Activated CD4-positive, alpha-beta T cell treated with anti-CD3 and anti-CD28 coated beads, Interleukin-2, amount 10 ng/mL, durations not matched to agents 7 days and 5 days (primary cell): ENCODE measurements at regions not wholly inside any gene's neighbourhood (a gene's known extent, or its start where the extent isn't known, plus 50 kb on each side); places are given as distances from the start of the nearest gene placed in this dataset.

ENCODE experiments used
- CTCF ChIA-PET: fragments of 350-600 bp; sonication (Branson Sonifier 250); formaldehyde crosslinking; loops from one replicate; lab custom pipeline; 2021; ENCODE audit warnings: antibody characterized with exemption; lab: Charles Lee
- POLR2A ChIA-PET: fragments of 350-600 bp; sonication (Branson Sonifier 250); formaldehyde crosslinking; loops from one replicate; lab custom pipeline; 2021; ENCODE audit warnings: antibody characterized with exemption; lab: Charles Lee
- DNase-seq: peaks from one replicate; pipeline ENCODE4 v3.0.0-alpha.2; 2020
- H3K27ac Mint-ChIP-seq: one replicate; pipeline ENCODE4 v1.8.0; 2021; ENCODE audit warnings: mild to moderate bottlenecking, moderate library complexity, mixed read lengths
- H3K27me3 Mint-ChIP-seq: one replicate; pipeline ENCODE4 v1.8.0; 2021; ENCODE audit warnings: mixed read lengths
- H3K36me3 Mint-ChIP-seq: one replicate; pipeline ENCODE4 v1.8.0; 2021; ENCODE audit warnings: low read depth, mixed read lengths
- H3K4me1 Mint-ChIP-seq: one replicate; pipeline ENCODE4 v1.8.0; 2021; ENCODE audit warnings: mixed read lengths
- H3K4me3 Mint-ChIP-seq: one replicate; pipeline ENCODE4 v1.8.0; 2021; ENCODE audit warnings: mild to moderate bottlenecking, moderate library complexity, mixed read lengths
- H3K9me3 Mint-ChIP-seq: one replicate; pipeline ENCODE4 v1.8.0; 2021; ENCODE audit warnings: mixed read lengths

DNA sequence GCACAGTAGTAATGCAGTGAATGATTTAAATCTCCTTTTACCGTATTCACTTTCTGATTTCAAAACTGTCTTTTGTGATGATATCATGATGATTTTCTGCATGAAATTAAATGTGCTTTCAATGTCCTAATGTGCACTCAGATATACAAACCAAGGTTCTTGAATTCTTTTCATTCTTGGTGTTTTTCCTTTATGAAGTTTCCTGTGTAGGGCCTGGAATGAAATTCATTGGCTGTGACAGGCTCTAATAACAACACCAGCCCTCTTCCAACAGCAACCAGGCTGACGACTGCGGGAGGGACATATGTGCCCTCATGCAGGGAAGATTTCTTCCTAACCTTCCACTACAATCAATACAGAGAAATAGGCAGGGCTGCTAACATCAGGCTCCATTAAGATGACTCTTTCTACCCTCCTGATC, 1052.0 kb downstream of the DIAPH3 start:
- no peaks in the 10 kb centered on the region for H3K36me3 Mint-ChIP-seq
- no peaks in the 10 kb centered on the region for H3K27me3 Mint-ChIP-seq
- CTCF ChIA-PET: no interaction called here
- H3K27ac Mint-ChIP-seq: no peak overlapping the region
- no peak overlapping the region for H3K4me3 Mint-ChIP-seq
- peaks cover 3% of the 10 kb centered on the region for H3K9me3 Mint-ChIP-seq
- no peak for DNase-seq
- POLR2A ChIA-PET: no interaction called here
- no peaks in the 10 kb centered on the region for H3K4me1 Mint-ChIP-seq

DNA sequence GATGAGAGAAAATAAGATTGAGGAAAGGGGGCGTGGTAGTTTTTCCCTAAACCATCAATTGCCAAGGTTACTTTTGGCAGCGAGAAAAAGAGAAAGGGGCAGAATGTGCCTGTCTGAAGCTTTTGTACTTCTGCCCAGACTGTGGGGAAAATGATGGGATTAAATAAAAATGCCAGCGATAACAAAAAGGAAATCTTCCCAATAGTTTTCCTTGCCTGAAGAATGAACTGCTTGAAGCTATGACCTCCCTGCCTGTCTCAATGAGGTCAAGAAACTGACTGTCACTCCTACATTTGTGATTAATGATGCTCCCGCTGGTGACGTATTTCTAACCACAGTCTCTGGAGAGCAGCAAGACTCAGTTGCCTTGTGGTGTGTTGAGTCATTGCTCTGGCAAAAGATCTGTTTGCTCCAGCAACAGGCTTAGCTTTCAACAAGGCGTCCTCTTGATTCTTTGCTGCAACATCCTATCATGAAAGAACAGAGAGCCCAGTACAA, 1051.5 kb downstream of the DIAPH3 start:
- H3K4me1 Mint-ChIP-seq: no peaks in the 10 kb centered on the region
- no peaks in the 10 kb centered on the region for H3K36me3 Mint-ChIP-seq
- no peaks in the 10 kb centered on the region for H3K9me3 Mint-ChIP-seq
- H3K4me3 Mint-ChIP-seq: no peak overlapping the region
- no peak overlapping the region for H3K27ac Mint-ChIP-seq
- ChIA-PET CTCF (no interaction called here), POLR2A (no interaction called here)
- no peak for DNase-seq
- H3K27me3 Mint-ChIP-seq: no peaks in the 10 kb centered on the region

DNA sequence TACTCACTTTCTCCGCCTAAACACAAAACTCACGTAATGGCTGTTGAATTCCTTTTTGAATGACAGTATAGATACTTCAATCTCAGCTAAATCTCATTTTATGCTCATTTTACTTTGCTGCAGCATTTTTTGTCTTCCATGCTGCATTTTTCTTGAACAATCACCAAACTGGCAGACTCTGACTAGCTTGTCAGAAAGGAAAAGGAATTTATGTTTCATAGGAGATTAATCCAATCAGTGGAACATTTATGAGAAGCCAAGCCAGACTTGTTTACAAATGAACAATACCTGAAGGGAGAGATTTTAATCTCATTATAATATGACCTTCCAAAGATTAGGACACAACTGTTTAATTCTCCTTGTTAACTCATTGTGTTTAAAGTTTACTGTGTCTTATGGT, 1044.3 kb downstream of the DIAPH3 start:
- Mint-ChIP-seq H3K27ac (no peak overlapping the region), H3K27me3 (no peaks in the 10 kb centered on the region), H3K4me1 (no peaks in the 10 kb centered on the region), H3K4me3 (no peak overlapping the region), H3K9me3 (no peaks in the 10 kb centered on the region), H3K36me3 (no peaks in the 10 kb centered on the region)
- ChIA-PET CTCF (no interaction called here), POLR2A (no interaction called here)
- no peak for DNase-seq

DNA sequence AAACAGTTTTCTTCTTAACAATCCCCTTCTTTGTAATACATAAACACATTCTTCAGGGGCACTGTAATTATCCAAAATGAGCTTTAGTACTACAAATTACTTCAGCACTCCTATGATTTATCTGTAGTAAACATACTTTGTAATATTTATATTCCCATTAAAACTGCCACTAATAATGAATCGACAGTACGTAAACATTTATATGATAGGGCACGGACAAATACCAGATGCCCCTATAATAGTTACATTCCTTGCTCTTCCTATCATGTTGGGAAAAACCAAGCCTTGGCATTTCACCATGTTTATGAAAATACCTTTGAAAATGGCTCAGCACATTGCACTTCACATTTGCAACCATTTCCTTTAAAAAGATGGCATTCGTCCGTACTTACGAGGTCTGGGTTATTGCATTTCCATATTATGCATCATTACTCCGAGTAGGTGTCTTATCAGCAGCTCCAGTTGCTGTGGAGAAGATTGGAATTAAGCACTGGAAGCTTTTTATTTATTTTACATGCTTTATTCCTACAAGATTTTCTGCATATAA, 1043.4 kb downstream of the DIAPH3 start:
- ChIA-PET CTCF (no interaction called here), POLR2A (no interaction called here)
- Mint-ChIP-seq H3K4me3 (no peak overlapping the region), H3K36me3 (no peaks in the 10 kb centered on the region), H3K27ac (no peak overlapping the region), H3K27me3 (no peaks in the 10 kb centered on the region), H3K9me3 (no peaks in the 10 kb centered on the region), H3K4me1 (no peaks in the 10 kb centered on the region)
- DNase-seq: no peak

DNA sequence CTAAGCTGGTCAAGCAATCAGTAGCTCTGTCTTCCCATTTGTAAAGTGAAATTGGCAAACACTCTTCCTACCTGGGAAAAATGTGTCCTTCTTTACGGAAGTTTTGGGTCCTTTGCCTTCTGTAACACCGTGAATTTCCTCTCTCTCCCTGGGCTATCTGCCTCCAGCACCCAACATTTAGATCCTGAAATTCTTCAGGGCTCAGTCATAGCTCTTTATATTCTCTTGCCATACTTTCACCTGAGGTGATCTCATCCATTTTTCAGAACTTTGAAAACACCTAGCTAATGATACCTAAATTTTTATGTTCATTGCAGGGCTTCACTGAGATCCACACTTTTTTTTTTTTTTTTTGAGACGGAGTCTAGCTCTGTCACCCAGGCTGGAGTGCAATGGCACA, 1042.2 kb downstream of the DIAPH3 start:
- Mint-ChIP-seq H3K9me3 (no peaks in the 10 kb centered on the region), H3K4me3 (no peak overlapping the region), H3K27me3 (no peaks in the 10 kb centered on the region), H3K36me3 (no peaks in the 10 kb centered on the region), H3K27ac (no peak overlapping the region), H3K4me1 (no peaks in the 10 kb centered on the region)
- DNase-seq: no peak
- ChIA-PET CTCF (no interaction called here), POLR2A (interaction anchor here (0.6 kb wide), 1 partner anchor 70 kb away, joined by 4 read pairs; no protein-coding TSS in a partner anchor)

DNA sequence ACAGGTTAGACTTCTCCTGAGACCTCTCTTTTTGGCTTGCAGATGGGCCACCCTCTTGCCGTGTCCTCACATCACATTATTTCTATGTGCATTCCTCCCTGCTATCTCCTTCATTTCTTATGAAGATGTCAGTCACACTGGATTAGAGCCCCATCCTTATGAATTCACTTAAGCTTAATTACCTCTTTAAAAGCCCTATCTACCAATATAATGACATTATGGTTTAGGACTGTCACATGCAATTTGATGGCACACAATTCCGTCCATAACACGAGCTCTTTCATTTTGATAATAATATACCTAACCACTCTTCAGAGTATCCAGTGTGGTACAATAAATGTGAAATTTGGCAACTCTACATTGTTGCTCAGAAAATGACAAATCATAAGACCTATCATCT, 1037.3 kb downstream of the DIAPH3 start:
- Mint-ChIP-seq H3K27me3 (no peaks in the 10 kb centered on the region), H3K27ac (no peak overlapping the region), H3K4me3 (no peak overlapping the region), H3K4me1 (no peaks in the 10 kb centered on the region), H3K9me3 (no peaks in the 10 kb centered on the region), H3K36me3 (no peaks in the 10 kb centered on the region)
- ChIA-PET POLR2A (no interaction called here), CTCF (no interaction called here)
- no peak for DNase-seq

DNA sequence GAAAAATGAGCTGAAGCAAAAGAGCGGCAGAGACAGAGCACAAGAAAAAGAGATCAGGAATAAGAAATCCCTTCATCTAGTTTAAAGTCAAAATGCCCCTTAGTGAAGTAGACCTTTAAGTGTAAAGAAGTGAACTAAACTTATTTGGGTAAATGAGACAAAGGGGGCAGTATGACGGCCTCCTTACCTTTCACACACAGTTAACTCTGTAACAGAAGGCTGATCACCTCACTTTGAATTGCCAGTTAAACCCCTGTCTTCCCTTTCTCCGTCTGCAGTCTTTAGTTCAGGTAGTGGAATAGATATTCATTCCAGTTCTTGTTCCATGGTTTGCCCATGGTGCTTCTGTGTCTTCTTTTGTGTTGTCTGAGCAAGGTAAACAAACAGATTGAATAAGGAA, 1029.8 kb downstream of the DIAPH3 start:
- Mint-ChIP-seq H3K4me3 (no peak overlapping the region), H3K9me3 (no peaks in the 10 kb centered on the region), H3K4me1 (no peaks in the 10 kb centered on the region), H3K27me3 (no peaks in the 10 kb centered on the region), H3K27ac (no peak overlapping the region), H3K36me3 (no peaks in the 10 kb centered on the region)
- CTCF ChIA-PET: no interaction called here
- no peak for DNase-seq
- POLR2A ChIA-PET: no interaction called here

DNA sequence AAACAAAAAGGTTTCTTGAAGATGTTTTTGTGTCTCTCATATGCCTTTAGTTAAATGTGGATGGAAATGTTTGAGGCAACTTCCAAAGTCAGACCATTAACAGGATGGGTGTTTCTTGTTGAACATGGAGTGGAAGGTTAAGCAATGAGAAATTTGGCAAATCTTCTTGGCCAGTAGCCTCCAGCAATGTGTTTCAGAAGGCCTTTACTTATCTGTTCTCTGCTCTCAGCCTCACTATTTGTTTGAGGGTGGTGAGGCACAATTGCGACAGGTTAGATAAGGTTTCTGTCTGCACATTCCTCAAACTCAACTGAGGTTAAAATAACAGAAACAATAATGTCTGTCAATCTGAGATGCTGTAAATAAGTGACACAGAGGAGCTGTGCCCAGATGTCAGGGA, 1019.0 kb downstream of the DIAPH3 start:
- ChIA-PET POLR2A (no interaction called here), CTCF (no interaction called here)
- Mint-ChIP-seq H3K36me3 (no peaks in the 10 kb centered on the region), H3K4me1 (no peaks in the 10 kb centered on the region), H3K4me3 (no peak overlapping the region), H3K9me3 (no peaks in the 10 kb centered on the region), H3K27me3 (no peaks in the 10 kb centered on the region), H3K27ac (no peak overlapping the region)
- DNase-seq: no peak

DNA sequence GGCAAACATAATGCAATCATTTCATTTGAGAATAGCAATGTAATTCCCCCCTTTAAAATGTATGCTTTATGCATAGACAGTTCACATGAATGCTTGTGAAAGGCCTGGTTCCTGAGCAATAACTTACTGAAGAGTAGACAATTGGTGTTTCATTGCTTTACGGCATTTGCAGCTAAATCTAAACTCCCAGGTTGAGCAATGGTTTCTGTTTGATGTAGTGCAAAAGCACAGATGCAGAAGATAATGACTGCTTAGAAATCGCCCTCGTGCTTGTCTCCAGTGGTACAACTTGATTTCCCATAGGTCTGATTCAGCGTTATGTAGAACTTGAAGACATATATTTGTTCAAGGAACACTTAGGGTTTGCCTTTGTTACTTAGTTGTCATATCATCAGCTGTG, 1018.3 kb downstream of the DIAPH3 start:
- H3K36me3 Mint-ChIP-seq: no peaks in the 10 kb centered on the region
- no peaks in the 10 kb centered on the region for H3K9me3 Mint-ChIP-seq
- H3K27ac Mint-ChIP-seq: no peak overlapping the region
- no peak overlapping the region for H3K4me3 Mint-ChIP-seq
- no peaks in the 10 kb centered on the region for H3K27me3 Mint-ChIP-seq
- DNase-seq: no peak
- ChIA-PET POLR2A (no interaction called here), CTCF (no interaction called here)
- H3K4me1 Mint-ChIP-seq: no peaks in the 10 kb centered on the region

DNA sequence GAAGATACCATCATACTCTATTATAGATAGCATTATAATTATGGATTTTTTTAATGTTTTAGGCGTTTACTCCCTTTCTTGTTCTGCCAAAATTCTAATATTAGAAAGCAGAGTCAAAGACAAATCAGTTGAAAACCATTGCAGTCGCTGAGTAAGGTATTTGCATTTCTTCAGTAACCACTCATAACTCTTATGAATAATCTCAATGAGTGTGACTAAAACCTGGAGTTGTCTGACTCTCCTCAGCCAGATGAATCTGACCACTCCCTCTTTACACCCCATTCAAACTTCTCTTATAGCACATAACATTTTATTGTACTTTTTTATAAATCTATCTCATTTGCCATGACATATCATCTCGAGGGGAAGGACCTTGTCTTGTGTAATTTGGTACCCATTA, 1006.5 kb downstream of the DIAPH3 start:
- POLR2A ChIA-PET: no interaction called here
- DNase-seq: no peak
- H3K9me3 Mint-ChIP-seq: no peaks in the 10 kb centered on the region
- CTCF ChIA-PET: no interaction called here
- no peaks in the 10 kb centered on the region for H3K27me3 Mint-ChIP-seq
- H3K27ac Mint-ChIP-seq: no peak overlapping the region
- no peak overlapping the region for H3K4me3 Mint-ChIP-seq
- H3K36me3 Mint-ChIP-seq: no peaks in the 10 kb centered on the region
- no peaks in the 10 kb centered on the region for H3K4me1 Mint-ChIP-seq

DNA sequence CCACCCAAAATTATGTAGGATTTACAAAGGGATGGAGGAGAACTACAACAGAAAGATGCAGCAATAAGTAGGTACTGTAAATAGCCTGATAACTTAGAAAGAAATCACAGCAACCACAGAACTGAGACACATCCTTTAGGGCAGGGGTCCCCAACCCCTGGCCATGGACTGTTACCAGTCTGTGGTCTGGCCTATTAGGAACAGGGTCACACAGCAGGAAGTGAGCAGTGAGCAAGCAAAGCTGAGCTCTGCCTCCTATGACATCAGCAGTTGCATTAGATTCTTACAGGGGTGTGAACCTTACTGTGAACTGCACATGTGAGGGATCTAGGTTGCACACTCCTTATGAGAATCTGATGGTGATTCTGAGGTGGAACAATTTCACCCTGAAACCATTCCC, 997.6 kb downstream of the DIAPH3 start:
- Mint-ChIP-seq H3K4me3 (no peak overlapping the region), H3K36me3 (no peaks in the 10 kb centered on the region), H3K27me3 (no peaks in the 10 kb centered on the region), H3K9me3 (peaks cover 3% of the 10 kb centered on the region), H3K4me1 (no peaks in the 10 kb centered on the region), H3K27ac (no peak overlapping the region)
- CTCF ChIA-PET: interaction anchor here (0.6 kb wide), 1 partner anchor 402 kb away, joined by 3 read pairs; no protein-coding TSS in a partner anchor
- POLR2A ChIA-PET: no interaction called here
- no peak for DNase-seq

DNA sequence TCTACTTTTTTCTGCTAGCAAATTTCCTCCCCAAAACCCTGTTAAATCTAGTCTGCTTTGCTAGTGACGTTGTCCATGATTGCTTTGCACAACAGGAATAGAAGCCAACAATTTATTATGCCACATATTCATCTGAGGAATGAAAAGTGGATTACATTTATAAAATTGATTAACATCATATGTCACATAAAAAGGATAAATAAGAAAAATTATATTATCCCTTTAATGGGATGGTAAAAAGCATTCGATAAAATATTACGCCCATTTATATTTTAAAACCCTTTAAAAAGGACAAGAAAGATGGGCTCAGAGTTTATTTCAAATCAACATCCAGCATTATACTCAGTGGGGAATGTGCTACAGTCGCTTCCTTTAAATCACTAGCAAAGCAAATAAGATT, 991.7 kb downstream of the DIAPH3 start:
- Mint-ChIP-seq H3K4me3 (no peak overlapping the region), H3K4me1 (no peaks in the 10 kb centered on the region), H3K27me3 (no peaks in the 10 kb centered on the region), H3K27ac (no peak overlapping the region), H3K9me3 (no peaks in the 10 kb centered on the region), H3K36me3 (no peaks in the 10 kb centered on the region)
- CTCF ChIA-PET: no interaction called here
- POLR2A ChIA-PET: no interaction called here
- DNase-seq: no peak

DNA sequence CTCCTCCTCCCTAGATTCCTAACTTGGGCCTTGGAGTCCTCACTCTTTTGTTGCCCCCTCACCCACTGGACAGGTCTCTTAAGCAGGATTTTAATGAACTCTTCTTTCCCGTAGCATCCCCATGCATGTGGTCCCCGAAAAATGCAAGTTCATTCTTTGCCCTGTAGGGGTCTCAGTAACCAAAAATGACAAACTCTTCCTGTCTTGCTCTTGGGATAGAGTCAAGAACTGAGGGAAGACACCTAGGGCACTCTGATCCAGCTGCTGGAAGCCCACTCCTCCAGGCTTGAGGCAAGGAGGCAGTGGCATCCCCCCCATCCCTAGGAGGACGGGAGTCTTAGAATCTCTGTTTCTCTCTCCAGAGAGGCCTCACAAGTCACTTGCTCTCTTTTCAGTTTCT, 987.0 kb downstream of the DIAPH3 start:
- no peak for DNase-seq
- CTCF ChIA-PET: no interaction called here
- Mint-ChIP-seq H3K4me1 (no peaks in the 10 kb centered on the region), H3K4me3 (no peak overlapping the region), H3K36me3 (no peaks in the 10 kb centered on the region), H3K27ac (no peak overlapping the region), H3K27me3 (no peaks in the 10 kb centered on the region), H3K9me3 (no peaks in the 10 kb centered on the region)
- POLR2A ChIA-PET: no interaction called here

DNA sequence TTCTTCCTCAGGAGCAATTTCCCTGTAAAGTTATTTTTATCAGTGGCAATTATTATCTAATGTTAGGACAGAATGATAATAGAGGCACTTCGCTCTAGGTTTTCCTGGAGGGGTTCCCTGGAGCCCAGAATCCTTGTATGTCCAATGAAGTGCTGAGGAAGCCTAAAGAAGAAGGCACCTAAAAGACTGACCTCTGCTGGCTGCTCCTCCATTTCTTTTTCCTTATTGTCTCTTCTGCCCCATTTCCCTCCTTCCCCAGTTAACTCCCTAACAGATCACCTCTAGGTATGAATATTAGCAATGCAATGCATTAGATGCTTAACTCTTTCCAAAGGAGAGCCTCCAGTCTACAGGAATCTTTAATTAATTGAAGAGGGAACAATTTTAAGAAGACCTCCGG, 985.4 kb downstream of the DIAPH3 start:
- CTCF ChIA-PET: no interaction called here
- H3K4me1 Mint-ChIP-seq: no peaks in the 10 kb centered on the region
- DNase-seq: no peak
- POLR2A ChIA-PET: no interaction called here
- no peak overlapping the region for H3K4me3 Mint-ChIP-seq
- no peaks in the 10 kb centered on the region for H3K9me3 Mint-ChIP-seq
- H3K27ac Mint-ChIP-seq: no peak overlapping the region
- H3K36me3 Mint-ChIP-seq: no peaks in the 10 kb centered on the region
- H3K27me3 Mint-ChIP-seq: no peaks in the 10 kb centered on the region
